ENCODE measurements at regions not wholly inside any gene's neighbourhood (a gene's known extent, or its start where the extent isn't known, plus 50 kb on each side); places are given as distances from the start of the nearest gene placed in this dataset.

DNA sequence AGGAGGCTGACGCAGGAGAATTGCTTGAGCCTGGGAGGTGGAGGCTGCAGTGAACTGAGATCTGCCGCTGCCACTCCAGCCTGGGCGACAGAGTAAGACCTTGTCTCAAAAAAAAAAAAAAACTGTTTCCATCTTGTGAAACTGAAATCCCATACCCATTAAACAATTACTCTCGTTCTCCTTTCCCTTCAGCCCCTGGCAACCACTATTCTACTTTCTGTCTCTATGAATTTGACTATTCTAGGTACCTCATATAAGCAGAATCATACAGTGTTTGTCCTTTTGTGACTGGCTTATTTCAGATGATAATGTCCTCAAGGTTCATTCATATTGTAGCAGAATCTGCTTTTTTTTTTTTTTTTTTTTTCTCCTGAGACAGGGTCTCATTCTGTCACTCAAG is 51.5 kb upstream of the UBE2E1 start:
- no peak for TF ChIP-seq TCF12 (IDR thresholded peaks at IDR 0.05; ENCODE audit: low read depth, low read length)
- TF ChIP-seq YY1 (IDR thresholded peaks at IDR 0.05; ENCODE audit: low read depth, low read length), result no peak
- no peak for TF ChIP-seq HDGF (IDR thresholded peaks at IDR 0.05)
- TF ChIP-seq, protein P1, sequence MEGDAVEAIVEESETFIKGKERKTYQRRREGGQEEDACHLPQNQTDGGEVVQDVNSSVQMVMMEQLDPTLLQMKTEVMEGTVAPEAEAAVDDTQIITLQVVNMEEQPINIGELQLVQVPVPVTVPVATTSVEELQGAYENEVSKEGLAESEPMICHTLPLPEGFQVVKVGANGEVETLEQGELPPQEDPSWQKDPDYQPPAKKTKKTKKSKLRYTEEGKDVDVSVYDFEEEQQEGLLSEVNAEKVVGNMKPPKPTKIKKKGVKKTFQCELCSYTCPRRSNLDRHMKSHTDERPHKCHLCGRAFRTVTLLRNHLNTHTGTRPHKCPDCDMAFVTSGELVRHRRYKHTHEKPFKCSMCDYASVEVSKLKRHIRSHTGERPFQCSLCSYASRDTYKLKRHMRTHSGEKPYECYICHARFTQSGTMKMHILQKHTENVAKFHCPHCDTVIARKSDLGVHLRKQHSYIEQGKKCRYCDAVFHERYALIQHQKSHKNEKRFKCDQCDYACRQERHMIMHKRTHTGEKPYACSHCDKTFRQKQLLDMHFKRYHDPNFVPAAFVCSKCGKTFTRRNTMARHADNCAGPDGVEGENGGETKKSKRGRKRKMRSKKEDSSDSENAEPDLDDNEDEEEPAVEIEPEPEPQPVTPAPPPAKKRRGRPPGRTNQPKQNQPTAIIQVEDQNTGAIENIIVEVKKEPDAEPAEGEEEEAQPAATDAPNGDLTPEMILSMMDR (IDR thresholded peaks at IDR 0.05 in 2 of 3, conservative IDR thresholded peaks at IDR 0.05 in 1 of 3; ENCODE audit: control insufficient read depth in 2 of 3, extremely low read depth in 1 of 3, insufficient read depth in 1 of 3, low read depth in 3 of 3, low read length in 3 of 3), result no peak
- no peak for TF ChIP-seq CHD1 (IDR thresholded peaks at IDR 0.05; ENCODE audit: low read depth, low read length)
- no peak for TF ChIP-seq RAD21 (IDR thresholded peaks at IDR 0.05; ENCODE audit: insufficient read depth, low read depth, low read length)
- no peak for TF ChIP-seq EP300 (IDR thresholded peaks at IDR 0.05; ENCODE audit: borderline replicate concordance in 1 of 2, control insufficient read depth in 1 of 2, low read depth in 2 of 2, low read length in 2 of 2)
- TF ChIP-seq EZH2 (IDR thresholded peaks at IDR 0.05; ENCODE audit: borderline replicate concordance, control insufficient read depth, low read depth, low read length), result no peak
- TF ChIP-seq TAF1 (IDR thresholded peaks at IDR 0.05; ENCODE audit: borderline replicate concordance, low read depth, low read length), result no peak
- TF ChIP-seq DPF2 (IDR thresholded peaks at IDR 0.05), result no peak
- TF ChIP-seq SREBF1 (IDR thresholded peaks at IDR 0.05; ENCODE audit: low read length), result no peak
- TF ChIP-seq ZZZ3 (IDR thresholded peaks at IDR 0.05; ENCODE audit: control insufficient read depth, insufficient read length, low read depth), result no peak
- no peak for TF ChIP-seq NRF1 (conservative IDR thresholded peaks at IDR 0.05; ENCODE audit: low read depth, low read length)
